ENCODE measurements at regions not wholly inside any gene's neighbourhood (a gene's known extent, or its start where the extent isn't known, plus 50 kb on each side); places are given as distances from the start of the nearest gene placed in this dataset.

- H3K27ac Mint-ChIP-seq (ENCODE audit: low read depth), result no peak overlapping the region
- H3K9me3 Mint-ChIP-seq, result no peaks in the 10 kb centered on the region
- ATAC-seq (replicated peaks; ENCODE audit: extremely low read depth, poor library complexity, severe bottlenecking) (no peak), DNase-seq (ENCODE audit: low spot score in 2 of 2) (no peak)
- H3K4me1 Mint-ChIP-seq, result no peaks in the 10 kb centered on the region
- H3K36me3 Mint-ChIP-seq (ENCODE audit: insufficient read depth), result no peaks in the 10 kb centered on the region
- H3K27me3 Mint-ChIP-seq, result peaks cover 79% of the 10 kb centered on the region
- no peak overlapping the region for H3K4me3 Mint-ChIP-seq
Measured at GRCh38 chr1:11596295-11596694, 57.9 kb downstream of the FBXO2 start.

DNA sequence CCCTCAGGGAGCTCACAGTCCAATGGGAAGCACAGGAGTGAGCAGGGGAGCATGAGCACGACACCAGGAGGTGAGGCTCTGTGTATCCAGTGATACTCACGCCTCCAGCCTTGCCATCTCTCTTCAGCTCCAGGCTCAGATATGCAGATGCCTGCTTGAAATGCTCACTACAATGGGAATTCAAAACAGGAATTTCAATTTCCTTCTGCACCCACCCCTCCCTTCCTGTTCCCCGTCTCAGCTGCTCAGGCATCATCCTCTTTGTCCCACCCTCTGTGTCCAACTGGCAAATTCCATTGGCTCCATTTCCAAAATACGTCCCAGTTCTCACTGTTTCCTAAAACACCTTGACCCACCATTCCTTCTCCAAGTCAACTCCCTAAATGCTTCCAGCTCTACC lies 58.9 kb downstream of the FBXO2 start:
- Mint-ChIP-seq H3K27ac (ENCODE audit: low read depth) (no peak overlapping the region), H3K36me3 (ENCODE audit: insufficient read depth) (no peaks in the 10 kb centered on the region), H3K27me3 (peaks cover 76% of the 10 kb centered on the region), H3K4me3 (no peak overlapping the region), H3K9me3 (no peaks in the 10 kb centered on the region), H3K4me1 (no peaks in the 10 kb centered on the region)
- ATAC-seq (replicated peaks; ENCODE audit: extremely low read depth, poor library complexity, severe bottlenecking), result no peak
- no peak for DNase-seq (ENCODE audit: low spot score in 2 of 2)

DNA sequence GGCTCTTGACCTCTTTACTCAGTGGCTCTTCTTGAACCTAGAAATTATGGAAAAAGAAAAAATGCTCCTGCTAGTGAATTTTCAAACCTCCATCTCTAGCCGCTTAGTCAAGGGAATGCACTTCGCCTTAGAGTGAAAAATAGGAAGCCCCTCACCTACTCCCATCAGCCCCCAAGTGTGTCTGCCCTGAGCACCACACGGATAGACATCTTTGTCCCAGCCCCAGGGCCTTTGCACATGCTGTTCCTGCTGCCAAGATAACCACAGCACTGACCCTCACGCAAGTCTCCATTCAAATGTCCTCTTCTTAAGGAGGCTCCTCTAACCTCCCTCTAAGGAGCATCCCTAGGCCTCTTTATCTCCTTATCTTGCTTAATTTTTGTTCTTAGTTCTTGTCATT lies 59.6 kb downstream of the FBXO2 start:
- Mint-ChIP-seq H3K4me1 (no peaks in the 10 kb centered on the region), H3K9me3 (no peaks in the 10 kb centered on the region), H3K36me3 (ENCODE audit: insufficient read depth) (no peaks in the 10 kb centered on the region), H3K27ac (ENCODE audit: low read depth) (no peak overlapping the region), H3K27me3 (peaks cover 76% of the 10 kb centered on the region), H3K4me3 (no peak overlapping the region)
- no peak for DNase-seq (ENCODE audit: low spot score in 2 of 2)
- no peak for ATAC-seq (replicated peaks; ENCODE audit: extremely low read depth, poor library complexity, severe bottlenecking)

GRCh38 chr1:11594222-11594621 lies 60.0 kb downstream of the FBXO2 start:
- Mint-ChIP-seq H3K4me3 (no peak overlapping the region), H3K36me3 (ENCODE audit: insufficient read depth) (no peaks in the 10 kb centered on the region), H3K4me1 (no peaks in the 10 kb centered on the region), H3K9me3 (no peaks in the 10 kb centered on the region), H3K27me3 (peaks cover 76% of the 10 kb centered on the region), H3K27ac (ENCODE audit: low read depth) (no peak overlapping the region)
- ATAC-seq (replicated peaks; ENCODE audit: extremely low read depth, poor library complexity, severe bottlenecking), result no peak
- DNase-seq (ENCODE audit: low spot score in 2 of 2), result no peak

DNA sequence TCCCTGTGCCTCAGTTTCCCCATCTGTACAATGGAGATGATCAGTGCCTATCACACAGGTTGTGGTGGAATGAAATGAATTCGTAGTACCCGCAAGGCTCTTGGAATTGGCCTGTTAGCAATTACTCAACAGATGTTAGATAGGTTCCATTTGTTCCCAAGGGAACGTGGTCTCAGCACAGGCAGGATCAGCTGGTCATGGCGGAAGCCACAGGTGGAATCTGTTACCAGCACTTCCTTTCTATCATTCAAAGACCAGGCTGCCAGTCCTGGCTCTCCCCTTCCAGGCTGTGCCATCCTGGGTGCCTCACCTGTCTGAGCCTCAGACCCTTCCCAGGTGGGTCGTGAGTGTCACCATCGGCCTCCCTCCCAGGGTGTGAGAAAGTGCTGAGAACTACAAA lies 61.5 kb downstream of the FBXO2 start:
- H3K27me3 Mint-ChIP-seq, result peaks cover 75% of the 10 kb centered on the region
- no peak for ATAC-seq (replicated peaks; ENCODE audit: extremely low read depth, poor library complexity, severe bottlenecking)
- no peak overlapping the region for H3K27ac Mint-ChIP-seq (ENCODE audit: low read depth)
- no peaks in the 10 kb centered on the region for H3K9me3 Mint-ChIP-seq
- DNase-seq (ENCODE audit: low spot score in 2 of 2), result no peak
- H3K36me3 Mint-ChIP-seq (ENCODE audit: insufficient read depth), result no peaks in the 10 kb centered on the region
- H3K4me1 Mint-ChIP-seq, result no peaks in the 10 kb centered on the region
- H3K4me3 Mint-ChIP-seq, result no peak overlapping the region

GRCh38 chr1:11590395-11590794 lies 63.8 kb downstream of the FBXO2 start:
- Mint-ChIP-seq H3K4me3 (no peak overlapping the region), H3K9me3 (no peaks in the 10 kb centered on the region), H3K27ac (ENCODE audit: low read depth) (no peak overlapping the region), H3K36me3 (ENCODE audit: insufficient read depth) (no peaks in the 10 kb centered on the region), H3K4me1 (no peaks in the 10 kb centered on the region), H3K27me3 (peaks cover 75% of the 10 kb centered on the region)
- DNase-seq (ENCODE audit: low spot score in 2 of 2) (no peak), ATAC-seq (replicated peaks; ENCODE audit: extremely low read depth, poor library complexity, severe bottlenecking) (no peak)
